ENCODE measurements at regions not wholly inside any gene's neighbourhood (a gene's known extent, or its start where the extent isn't known, plus 50 kb on each side); places are given as distances from the start of the nearest gene placed in this dataset.

- TF ChIP-seq CTCF (IDR thresholded peaks at IDR 0.05), result no peak
- no peak overlapping the region for H3K27ac ChIP-seq (ENCODE audit: low read depth in 1 of 2, low read length in 2 of 2)
- no peaks in the 10 kb centered on the region for H4K20me1 ChIP-seq (ENCODE audit: insufficient read depth, low read length)
- H3K36me3 ChIP-seq (replicated peaks in 1 of 2; ENCODE audit: control insufficient read depth in 1 of 2, insufficient read depth in 2 of 2, low read length in 2 of 2), result no peaks in the 10 kb centered on the region
- H3K4me1 Mint-ChIP-seq, result no peaks in the 10 kb centered on the region
- H3K9me3 Mint-ChIP-seq, result no peaks in the 10 kb centered on the region
- no peak overlapping the region for H3K4me3 ChIP-seq (replicated peaks in 1 of 3; ENCODE audit: low read depth in 2 of 3, low read length in 3 of 3)
- H3K36me3 Mint-ChIP-seq, result no peaks in the 10 kb centered on the region
- H3K79me2 ChIP-seq (ENCODE audit: insufficient read depth, low read length), result no peaks in the 10 kb centered on the region
- H2AFZ ChIP-seq (ENCODE audit: insufficient read depth, low read depth, low read length, poor library complexity, severe bottlenecking), result no peak overlapping the region
- H3K4me1 ChIP-seq (ENCODE audit: control insufficient read depth in 1 of 2, insufficient read depth in 2 of 2, low read length in 2 of 2), result no peaks in the 10 kb centered on the region
- no peaks in the 10 kb centered on the region for H3K9me3 ChIP-seq (replicated peaks in 1 of 2; ENCODE audit: control insufficient read depth in 1 of 2, insufficient read depth in 1 of 2, low read length in 2 of 2)
- no peaks in the 10 kb centered on the region for H3K27me3 ChIP-seq (ENCODE audit: control insufficient read depth in 2 of 2, insufficient read depth in 2 of 2, low read length in 2 of 2)
- H3K27ac Mint-ChIP-seq, result no peak overlapping the region
- H3K4me3 Mint-ChIP-seq, result no peak overlapping the region
- WGBS (ENCODE audit: insufficient coverage), result 95% methylated on average over 9 of the region's 11 CpGs
- no peak overlapping the region for H3K4me2 ChIP-seq (replicated peaks; ENCODE audit: extremely low read depth, low read length, poor library complexity, severe bottlenecking)
- peaks cover 1 to 14% (median 6%) of the 10 kb centered on the region in 3 donors for H3K27me3 Mint-ChIP-seq (ENCODE audit: low read depth in 3 of 3)
- intact Hi-C loops (cut with micrococcal nuclease), result no loop called here
- no peak for DNase-seq
- no peak overlapping the region for H3K9ac ChIP-seq (ENCODE audit: insufficient read depth, low read length, poor library complexity, severe bottlenecking)
Observed at GRCh38 chr14:104321802-104322130, 183.4 kb downstream of the KIF26A start.

- Mint-ChIP-seq H3K9me3 (no peaks in the 10 kb centered on the region), H3K27me3 (ENCODE audit: low read depth in 3 of 3) (peaks cover 3 to 14% (median 6%) of the 10 kb centered on the region in 3 donors), H3K27ac (no peak overlapping the region), H3K4me1 (no peaks in the 10 kb centered on the region), H3K36me3 (no peaks in the 10 kb centered on the region), H3K4me3 (no peak overlapping the region)
- Histone ChIP-seq H2AFZ (ENCODE audit: insufficient read depth, low read depth, low read length, poor library complexity, severe bottlenecking) (no peak overlapping the region), H3K4me3 (replicated peaks in 1 of 3; ENCODE audit: low read depth in 2 of 3, low read length in 3 of 3) (no peak overlapping the region), H3K9me3 (replicated peaks in 1 of 2; ENCODE audit: control insufficient read depth in 1 of 2, insufficient read depth in 1 of 2, low read length in 2 of 2) (no peaks in the 10 kb centered on the region), H3K27me3 (ENCODE audit: control insufficient read depth in 2 of 2, insufficient read depth in 2 of 2, low read length in 2 of 2) (no peaks in the 10 kb centered on the region), H3K4me1 (ENCODE audit: control insufficient read depth in 1 of 2, insufficient read depth in 2 of 2, low read length in 2 of 2) (no peaks in the 10 kb centered on the region), H3K9ac (ENCODE audit: insufficient read depth, low read length, poor library complexity, severe bottlenecking) (no peak overlapping the region), H4K20me1 (ENCODE audit: insufficient read depth, low read length) (no peaks in the 10 kb centered on the region), H3K4me2 (replicated peaks; ENCODE audit: extremely low read depth, low read length, poor library complexity, severe bottlenecking) (no peak overlapping the region), H3K36me3 (replicated peaks in 1 of 2; ENCODE audit: control insufficient read depth in 1 of 2, insufficient read depth in 2 of 2, low read length in 2 of 2) (no peaks in the 10 kb centered on the region), H3K79me2 (ENCODE audit: insufficient read depth, low read length) (no peaks in the 10 kb centered on the region), H3K27ac (ENCODE audit: low read depth in 1 of 2, low read length in 2 of 2) (no peak overlapping the region)
- intact Hi-C loops (cut with micrococcal nuclease), result no loop called here
- no peak for TF ChIP-seq CTCF (IDR thresholded peaks at IDR 0.05)
- DNase-seq, result no peak
- WGBS (ENCODE audit: insufficient coverage), result 83% methylated on average over 20 of the region's 28 CpGs
Observed at GRCh38 chr14:104322531-104323366, 184.4 kb downstream of the KIF26A start.

All from CD14-positive monocyte (primary cell).